ENCODE measurements at regions not wholly inside any gene's neighbourhood (a gene's known extent, or its start where the extent isn't known, plus 50 kb on each side); places are given as distances from the start of the nearest gene placed in this dataset.

GRCh38 chr9:1939926-1940368 is 75.2 kb upstream of the SMARCA2 start:
- Histone ChIP-seq H3K27me3 (ENCODE audit: control insufficient read depth in 2 of 2, insufficient read depth in 1 of 2, low read length in 1 of 2) (no peaks in the 10 kb centered on the region), H3K27ac (ENCODE audit: low read depth in 1 of 2, low read length in 1 of 2) (no peak overlapping the region), H3K9me3 (ENCODE audit: control insufficient read depth in 2 of 2, insufficient read depth in 1 of 2, low read length in 1 of 2) (no peaks in the 10 kb centered on the region), H3K4me3 (ENCODE audit: low read length in 2 of 2) (no peak overlapping the region), H3K4me1 (ENCODE audit: control insufficient read depth in 2 of 2, insufficient read depth in 2 of 2, low read length in 2 of 2) (no peaks in the 10 kb centered on the region), H3K36me3 (ENCODE audit: control insufficient read depth in 2 of 2, insufficient read depth in 2 of 2, low read length in 1 of 2) (no peaks in the 10 kb centered on the region)
- DNase-seq (ENCODE audit: low read depth in 6 of 9, low spot score in 9 of 9), result peak in 7 of 9 donors; percentile 3 to 44 (median 18)
- WGBS, result 56% methylated on average over 7 of the region's 7 CpGs

- Histone ChIP-seq H3K4me3 (ENCODE audit: low read length in 2 of 2) (no peak overlapping the region), H3K9me3 (ENCODE audit: control insufficient read depth in 2 of 2, insufficient read depth in 1 of 2, low read length in 1 of 2) (no peaks in the 10 kb centered on the region), H3K36me3 (ENCODE audit: control insufficient read depth in 2 of 2, insufficient read depth in 2 of 2, low read length in 1 of 2) (no peaks in the 10 kb centered on the region), H3K4me1 (ENCODE audit: control insufficient read depth in 2 of 2, insufficient read depth in 2 of 2, low read length in 2 of 2) (no peaks in the 10 kb centered on the region), H3K27ac (ENCODE audit: low read depth in 1 of 2, low read length in 1 of 2) (no peak overlapping the region), H3K27me3 (ENCODE audit: control insufficient read depth in 2 of 2, insufficient read depth in 1 of 2, low read length in 1 of 2) (no peaks in the 10 kb centered on the region)
- no peak for DNase-seq (ENCODE audit: low read depth in 6 of 9, low spot score in 9 of 9)
- 92% methylated on average over 3 of the region's 3 CpGs for WGBS
These were observed 73.2 kb upstream of the SMARCA2 start for GRCh38 chr9:1941989-1942388.

- Histone ChIP-seq H3K27me3 (ENCODE audit: control insufficient read depth in 2 of 2, insufficient read depth in 1 of 2, low read length in 1 of 2) (no peaks in the 10 kb centered on the region), H3K27ac (ENCODE audit: low read depth in 1 of 2, low read length in 1 of 2) (no peak overlapping the region), H3K9me3 (ENCODE audit: control insufficient read depth in 2 of 2, insufficient read depth in 1 of 2, low read length in 1 of 2) (no peaks in the 10 kb centered on the region), H3K4me3 (ENCODE audit: low read length in 2 of 2) (no peak overlapping the region), H3K36me3 (ENCODE audit: control insufficient read depth in 2 of 2, insufficient read depth in 2 of 2, low read length in 1 of 2) (no peaks in the 10 kb centered on the region), H3K4me1 (ENCODE audit: control insufficient read depth in 2 of 2, insufficient read depth in 2 of 2, low read length in 2 of 2) (no peaks in the 10 kb centered on the region)
- 98% methylated on average over 7 of the region's 7 CpGs for WGBS
- DNase-seq (ENCODE audit: low read depth in 6 of 9, low spot score in 9 of 9), result no peak
These were observed 68.4 kb upstream of the SMARCA2 start for GRCh38 chr9:1946526-1947283.

DNA sequence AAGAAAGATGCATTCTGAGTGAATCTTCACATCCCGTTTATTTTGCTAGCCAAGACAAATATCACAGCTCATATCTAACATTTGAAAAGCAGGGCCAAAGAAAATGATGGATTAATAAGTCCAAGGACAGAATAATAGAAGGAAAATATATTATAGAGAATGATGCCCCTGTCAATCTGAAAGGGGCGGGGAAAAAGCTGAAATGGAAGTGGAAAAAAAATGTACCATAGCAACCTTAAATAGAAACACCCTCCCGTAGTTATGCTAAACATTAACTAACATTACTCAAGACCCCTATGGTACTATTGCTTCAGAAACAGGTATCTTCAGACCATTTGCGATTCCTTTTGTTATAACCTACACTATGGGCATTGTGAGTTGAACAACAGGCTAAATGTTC is 67.7 kb upstream of the SMARCA2 start:
- WGBS, result 89% methylated on average over 4 of the region's 4 CpGs
- Histone ChIP-seq H3K27me3 (ENCODE audit: control insufficient read depth in 2 of 2, insufficient read depth in 1 of 2, low read length in 1 of 2) (no peaks in the 10 kb centered on the region), H3K4me3 (ENCODE audit: low read length in 2 of 2) (no peak overlapping the region), H3K36me3 (ENCODE audit: control insufficient read depth in 2 of 2, insufficient read depth in 2 of 2, low read length in 1 of 2) (no peaks in the 10 kb centered on the region), H3K9me3 (ENCODE audit: control insufficient read depth in 2 of 2, insufficient read depth in 1 of 2, low read length in 1 of 2) (no peaks in the 10 kb centered on the region), H3K4me1 (ENCODE audit: control insufficient read depth in 2 of 2, insufficient read depth in 2 of 2, low read length in 2 of 2) (no peaks in the 10 kb centered on the region), H3K27ac (ENCODE audit: low read depth in 1 of 2, low read length in 1 of 2) (no peak overlapping the region)
- no peak for DNase-seq (ENCODE audit: low read depth in 6 of 9, low spot score in 9 of 9)

DNA sequence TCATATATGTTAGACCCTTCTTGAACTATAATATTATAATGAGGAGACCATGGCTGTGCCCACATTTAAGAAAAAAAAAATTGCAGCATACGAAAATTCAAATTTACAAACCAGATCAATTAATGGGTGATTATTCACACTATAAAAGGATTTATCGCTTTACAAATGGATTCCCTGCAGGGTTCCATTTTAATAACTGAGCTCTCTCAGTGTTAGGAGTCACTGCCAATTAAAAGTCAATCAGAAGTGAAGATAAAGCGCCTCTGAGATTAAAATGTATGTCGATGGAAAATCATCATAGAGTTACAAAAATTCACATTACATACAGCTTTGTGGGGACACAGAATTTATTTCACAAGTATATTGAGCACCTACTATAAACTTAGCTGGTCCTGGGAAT is 66.6 kb upstream of the SMARCA2 start:
- DNase-seq (ENCODE audit: low read depth in 6 of 9, low spot score in 9 of 9), result no peak
- Histone ChIP-seq H3K27me3 (ENCODE audit: control insufficient read depth in 2 of 2, insufficient read depth in 1 of 2, low read length in 1 of 2) (peaks cover 0 to 1% of the 10 kb centered on the region in 2 donors), H3K9me3 (ENCODE audit: control insufficient read depth in 2 of 2, insufficient read depth in 1 of 2, low read length in 1 of 2) (no peaks in the 10 kb centered on the region), H3K4me1 (ENCODE audit: control insufficient read depth in 2 of 2, insufficient read depth in 2 of 2, low read length in 2 of 2) (no peaks in the 10 kb centered on the region), H3K27ac (ENCODE audit: low read depth in 1 of 2, low read length in 1 of 2) (no peak overlapping the region), H3K4me3 (ENCODE audit: low read length in 2 of 2) (no peak overlapping the region), H3K36me3 (ENCODE audit: control insufficient read depth in 2 of 2, insufficient read depth in 2 of 2, low read length in 1 of 2) (no peaks in the 10 kb centered on the region)
- 93% methylated on average over 4 of the region's 4 CpGs for WGBS

DNA sequence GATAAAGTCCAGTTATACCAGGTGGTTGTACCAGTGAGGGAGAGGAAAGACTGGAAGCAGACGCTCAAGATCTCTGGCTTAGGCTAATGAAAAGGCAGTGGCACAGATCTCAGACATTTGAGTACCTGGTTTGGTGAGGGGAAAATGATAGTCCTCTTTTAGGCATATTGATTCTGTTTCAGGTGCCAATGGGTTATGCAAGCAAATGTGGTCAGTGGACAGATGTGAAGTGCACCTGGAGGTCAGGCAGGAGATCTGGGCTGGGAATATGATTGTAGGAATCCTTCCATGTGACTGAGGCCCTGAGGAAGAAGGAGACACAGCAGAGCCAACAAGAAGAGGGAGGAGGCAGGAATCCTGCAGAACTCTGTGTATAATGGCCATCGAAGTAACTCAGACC is 63.7 kb upstream of the SMARCA2 start:
- H3K36me3 ChIP-seq (ENCODE audit: control insufficient read depth in 2 of 2, insufficient read depth in 2 of 2, low read length in 1 of 2), result no peaks in the 10 kb centered on the region

DNA sequence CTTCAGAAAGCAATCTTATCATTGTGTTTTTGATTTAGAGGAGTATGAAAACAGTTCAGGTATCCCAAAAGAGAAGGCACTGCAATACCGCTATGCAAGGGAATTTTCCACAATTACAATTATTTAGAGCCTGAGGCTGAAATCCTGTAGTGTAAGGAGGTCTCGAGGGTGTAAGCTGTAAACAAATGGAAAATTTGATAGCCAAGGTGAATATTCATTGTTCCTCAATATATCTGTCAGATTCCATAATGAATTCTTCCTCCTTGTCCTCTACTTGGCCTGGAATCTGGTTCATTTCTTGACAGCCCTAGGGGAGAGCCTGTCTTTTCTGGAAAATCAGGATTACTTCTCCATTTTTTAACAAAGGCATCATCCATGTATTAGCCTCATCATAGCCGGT is 63.1 kb upstream of the SMARCA2 start:
- whole genome bisulfite sequencing, result 94% methylated on average over 3 of the region's 3 CpGs
- DNase-seq (ENCODE audit: low read depth in 6 of 9, low spot score in 9 of 9), result no peak

More for the DNA sequence above, 63.7 kb upstream of the SMARCA2 start:
- 96% methylated on average over 2 of the region's 2 CpGs for WGBS
- no peak for DNase-seq (ENCODE audit: low read depth in 6 of 9, low spot score in 9 of 9)
- no peaks in the 10 kb centered on the region for H3K4me1 ChIP-seq (ENCODE audit: control insufficient read depth in 2 of 2, insufficient read depth in 2 of 2, low read length in 2 of 2)
- H3K9me3 ChIP-seq (ENCODE audit: control insufficient read depth in 2 of 2, insufficient read depth in 1 of 2, low read length in 1 of 2), result no peaks in the 10 kb centered on the region
- H3K4me3 ChIP-seq (ENCODE audit: low read length in 2 of 2), result no peak overlapping the region
- H3K27me3 ChIP-seq (ENCODE audit: control insufficient read depth in 2 of 2, insufficient read depth in 1 of 2, low read length in 1 of 2), result peaks cover 0 to 3% of the 10 kb centered on the region in 2 donors
- H3K27ac ChIP-seq (ENCODE audit: low read depth in 1 of 2, low read length in 1 of 2), result no peak overlapping the region

DNA sequence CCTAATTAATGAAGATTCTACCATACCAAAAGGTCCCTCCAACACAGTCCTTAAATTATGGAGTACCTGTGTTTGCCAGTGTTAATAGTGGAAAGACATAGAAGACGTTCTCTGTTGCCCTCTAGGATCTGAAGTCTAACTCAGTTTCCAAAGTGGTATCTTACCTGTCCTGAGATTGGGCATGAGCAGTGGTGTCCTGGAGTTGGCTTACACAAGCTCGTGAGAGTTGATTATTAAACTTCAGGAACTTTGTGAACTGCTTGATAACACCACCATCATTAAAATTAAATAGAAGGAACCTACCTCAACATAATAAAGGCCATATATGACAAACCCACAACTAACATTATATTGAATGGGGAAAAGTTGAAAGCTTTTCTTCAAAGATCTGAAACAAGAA is 60.9 kb upstream of the SMARCA2 start:
- DNase-seq (ENCODE audit: low read depth in 6 of 9, low spot score in 9 of 9), result no peak
- 89% methylated on average over 2 of the region's 2 CpGs for WGBS
- H3K27me3 ChIP-seq (ENCODE audit: control insufficient read depth in 2 of 2, insufficient read depth in 1 of 2, low read length in 1 of 2), result peaks cover 0 to 3% of the 10 kb centered on the region in 2 donors
- no peaks in the 10 kb centered on the region for H3K4me1 ChIP-seq (ENCODE audit: control insufficient read depth in 2 of 2, insufficient read depth in 2 of 2, low read length in 2 of 2)
- no peak overlapping the region for H3K27ac ChIP-seq (ENCODE audit: low read depth in 1 of 2, low read length in 1 of 2)
- no peaks in the 10 kb centered on the region for H3K36me3 ChIP-seq (ENCODE audit: control insufficient read depth in 2 of 2, insufficient read depth in 2 of 2, low read length in 1 of 2)
- no peaks in the 10 kb centered on the region for H3K9me3 ChIP-seq (ENCODE audit: control insufficient read depth in 2 of 2, insufficient read depth in 1 of 2, low read length in 1 of 2)
- no peak overlapping the region for H3K4me3 ChIP-seq (ENCODE audit: low read length in 2 of 2)

More for the DNA sequence above, 63.1 kb upstream of the SMARCA2 start:
- no peaks in the 10 kb centered on the region for H3K36me3 ChIP-seq (ENCODE audit: control insufficient read depth in 2 of 2, insufficient read depth in 2 of 2, low read length in 1 of 2)
- no peaks in the 10 kb centered on the region for H3K9me3 ChIP-seq (ENCODE audit: control insufficient read depth in 2 of 2, insufficient read depth in 1 of 2, low read length in 1 of 2)
- no peaks in the 10 kb centered on the region for H3K4me1 ChIP-seq (ENCODE audit: control insufficient read depth in 2 of 2, insufficient read depth in 2 of 2, low read length in 2 of 2)
- H3K27me3 ChIP-seq (ENCODE audit: control insufficient read depth in 2 of 2, insufficient read depth in 1 of 2, low read length in 1 of 2), result peaks cover 0 to 3% of the 10 kb centered on the region in 2 donors
- no peak overlapping the region for H3K4me3 ChIP-seq (ENCODE audit: low read length in 2 of 2)
- H3K27ac ChIP-seq (ENCODE audit: low read depth in 1 of 2, low read length in 1 of 2), result no peak overlapping the region

- Histone ChIP-seq H3K9me3 (ENCODE audit: control insufficient read depth in 2 of 2, insufficient read depth in 1 of 2, low read length in 1 of 2) (no peaks in the 10 kb centered on the region), H3K27me3 (ENCODE audit: control insufficient read depth in 2 of 2, insufficient read depth in 1 of 2, low read length in 1 of 2) (peaks cover 0 to 3% of the 10 kb centered on the region in 2 donors), H3K27ac (ENCODE audit: low read depth in 1 of 2, low read length in 1 of 2) (no peak overlapping the region), H3K36me3 (ENCODE audit: control insufficient read depth in 2 of 2, insufficient read depth in 2 of 2, low read length in 1 of 2) (no peaks in the 10 kb centered on the region), H3K4me3 (ENCODE audit: low read length in 2 of 2) (no peak overlapping the region), H3K4me1 (ENCODE audit: control insufficient read depth in 2 of 2, insufficient read depth in 2 of 2, low read length in 2 of 2) (no peaks in the 10 kb centered on the region)
- no peak for DNase-seq (ENCODE audit: low read depth in 6 of 9, low spot score in 9 of 9)
- 95% methylated on average over 1 of the region's 1 CpG for WGBS
These were observed 58.2 kb upstream of the SMARCA2 start for GRCh38 chr9:1956958-1957357.

Measured in thymus (tissue), 11 donors.